Brain microvascular endothelial cell (primary cell): ENCODE measurements at regions not wholly inside any gene's neighbourhood (a gene's known extent, or its start where the extent isn't known, plus 50 kb on each side); places are given as distances from the start of the nearest gene placed in this dataset.
A peak's percentile ranks its signal among the peaks of the same experiment; 100 is the strongest.

Experiments used
- DNase-seq: peaks from one replicate; pipeline ENCODE4 v3.0.0-alpha.2; 2020
- H3K27ac ChIP-seq: fragments of 250-450 bp; sonication (Bioruptor Pico); 2 replicates; pipeline ENCODE4 v1.5.1; 2020; ENCODE audit warnings: mild to moderate bottlenecking, moderate library complexity
- H3K27me3 ChIP-seq: fragments of 250-450 bp; sonication (Bioruptor Pico); replicated peaks from 2 replicates; pipeline ENCODE4 v1.5.1; 2020; ENCODE audit warnings: mild to moderate bottlenecking
- H3K36me3 ChIP-seq: fragments of 250-450 bp; sonication (Bioruptor Pico); replicated peaks from 2 replicates; pipeline ENCODE4 v1.5.1; 2020; ENCODE audit warnings: mild to moderate bottlenecking
- H3K4me3 ChIP-seq: 2 replicates; pipeline ENCODE4 v1.5.1; 2011; ENCODE audit warnings: low read depth, mild to moderate bottlenecking, control low read depth, low read length, moderate library complexity
- CTCF ChIP-seq: IDR thresholded peaks from 2 replicates; pipeline ENCODE4 v1.5.1; 2011; ENCODE audit warnings: low read depth, mild to moderate bottlenecking, moderate library complexity, low read length, control low read depth, inconsistent platforms; ENCODE audit errors: missing control alignments
- in situ Hi-C: cut with HindIII; loops from 2 replicates; pipeline ENCODE4 v1.10.0; 2017; ENCODE audit warnings: low sequenced_read_pairs, low pct_ligation_motif_present

- in situ Hi-C loops, result no loop called here
- Histone ChIP-seq H3K27ac (peak overlapping the region; percentile 75), H3K4me3 (no peak overlapping the region), H3K36me3 (no peaks in the 10 kb centered on the region), H3K27me3 (no peaks in the 10 kb centered on the region)
- DNase-seq, result peak; percentile 74
- TF ChIP-seq CTCF, result no peak
Measured at GRCh38 chr13:85367887-85368286, 431.3 kb downstream of the SLITRK6 start.

GRCh38 chr13:85366759-85367417 lies 432.3 kb downstream of the SLITRK6 start:
- no peak for TF ChIP-seq CTCF
- Histone ChIP-seq H3K27ac (peak overlapping the region; percentile 75), H3K27me3 (no peaks in the 10 kb centered on the region), H3K4me3 (no peak overlapping the region), H3K36me3 (no peaks in the 10 kb centered on the region)
- in situ Hi-C loops, result no loop called here
- peak; percentile 60 for DNase-seq

GRCh38 chr13:85363504-85363903 lies 435.7 kb downstream of the SLITRK6 start:
- in situ Hi-C loops, result no loop called here
- no peak overlapping the region for H3K27ac ChIP-seq
- DNase-seq, result no peak

GRCh38 chr13:85362980-85363379 lies 436.2 kb downstream of the SLITRK6 start:
- Histone ChIP-seq H3K27ac (no peak overlapping the region), H3K27me3 (no peaks in the 10 kb centered on the region), H3K4me3 (no peak overlapping the region), H3K36me3 (no peaks in the 10 kb centered on the region)
- no peak for TF ChIP-seq CTCF
- in situ Hi-C loops, result no loop called here
- DNase-seq, result no peak

More at GRCh38 chr13:85363504-85363903, 435.7 kb downstream of the SLITRK6 start:
- TF ChIP-seq CTCF, result no peak
- Histone ChIP-seq H3K36me3 (no peaks in the 10 kb centered on the region), H3K27me3 (no peaks in the 10 kb centered on the region), H3K4me3 (no peak overlapping the region)

- Histone ChIP-seq H3K27me3 (no peaks in the 10 kb centered on the region), H3K36me3 (no peaks in the 10 kb centered on the region), H3K4me3 (no peak overlapping the region), H3K27ac (no peak overlapping the region)
- in situ Hi-C loops, result no loop called here
- DNase-seq, result peak; percentile 60
- TF ChIP-seq CTCF, result no peak
Measured at GRCh38 chr13:85347251-85347650, 452.0 kb downstream of the SLITRK6 start.

GRCh38 chr13:85334187-85334586 lies 465.0 kb downstream of the SLITRK6 start:
- in situ Hi-C loops, result no loop called here
- no peak overlapping the region for H3K4me3 ChIP-seq
- H3K36me3 ChIP-seq, result no peaks in the 10 kb centered on the region
- TF ChIP-seq CTCF, result no peak
- no peak overlapping the region for H3K27ac ChIP-seq
- DNase-seq, result no peak
- no peaks in the 10 kb centered on the region for H3K27me3 ChIP-seq
